Small intestine (tissue), 7 donors: ENCODE measurements at regions not wholly inside any gene's neighbourhood (a gene's known extent, or its start where the extent isn't known, plus 50 kb on each side); places are given as distances from the start of the nearest gene placed in this dataset.

Experiments
- DNase-seq, 2 donors: peaks; one replicate each; pipeline versions ENCODE4 v3.0.0 to v3.0.0-alpha.2; 2013
- FAIRE-seq: peaks from 2 replicates; lab custom pipeline; 2012; peaks lifted over from hg19 to GRCh38; lab: Jason Lieb, UNC
- H3K27ac ChIP-seq, 3 donors: one replicate each; pipeline ENCODE4 v1.5.1; 2013; ENCODE audit warnings: low read length in 2 of 3, mild to moderate bottlenecking in 2 of 3, control low read depth in 1 of 3, inconsistent platforms in 1 of 3, low read depth in 1 of 3, moderate library complexity in 1 of 3
- H3K27me3 ChIP-seq, 3 donors: one replicate each; pipeline ENCODE4 v1.6.1; 2013; ENCODE audit warnings: low read length in 3 of 3, inconsistent platforms in 1 of 3; ENCODE audit not compliant: control insufficient read depth in 3 of 3, insufficient read depth in 3 of 3
- H3K36me3 ChIP-seq, 3 donors: one replicate each; pipeline ENCODE4 v1.6.1; 2013; ENCODE audit warnings: low read length in 3 of 3, inconsistent platforms in 1 of 3, low read depth in 1 of 3, mild to moderate bottlenecking in 1 of 3, moderate library complexity in 1 of 3; ENCODE audit not compliant: control insufficient read depth in 3 of 3, insufficient read depth in 2 of 3
- H3K4me1 ChIP-seq, 3 donors: one replicate each; pipeline ENCODE4 v1.6.1; 2013; ENCODE audit warnings: low read length in 2 of 3, inconsistent platforms in 1 of 3, low read depth in 1 of 3, mild to moderate bottlenecking in 1 of 3, moderate library complexity in 1 of 3; ENCODE audit not compliant: control insufficient read depth in 3 of 3, insufficient read depth in 2 of 3
- H3K4me3 ChIP-seq, 3 donors: one replicate each; pipeline ENCODE4 v1.5.1; 2013; ENCODE audit warnings: low read length in 3 of 3, control low read depth in 1 of 3, inconsistent platforms in 1 of 3, low read depth in 1 of 3, mild to moderate bottlenecking in 1 of 3, moderate library complexity in 1 of 3
- H3K9me3 ChIP-seq, 2 donors: one replicate each; pipeline ENCODE4 v1.6.1; 2013; ENCODE audit warnings: low read depth in 1 of 2, low read length in 1 of 2; ENCODE audit not compliant: control insufficient read depth in 2 of 2, insufficient read depth in 1 of 2
- WGBS, 3 donors: extraction: QIAGEN DNeasy Blood & Tissue Kit; methylation state at CpG; one replicate each; pipeline ENCODE4 v1.1.7; 2013; 5-methylcytosine and 5-hydroxymethylcytosine counted together
- donor health status: healthy with polysubstance abuse.
- donor health status: control.
- donor health status: control.
- donor health status: Bipolar disorder and iron deficiency.
- donor health status: healthy.

DNA sequence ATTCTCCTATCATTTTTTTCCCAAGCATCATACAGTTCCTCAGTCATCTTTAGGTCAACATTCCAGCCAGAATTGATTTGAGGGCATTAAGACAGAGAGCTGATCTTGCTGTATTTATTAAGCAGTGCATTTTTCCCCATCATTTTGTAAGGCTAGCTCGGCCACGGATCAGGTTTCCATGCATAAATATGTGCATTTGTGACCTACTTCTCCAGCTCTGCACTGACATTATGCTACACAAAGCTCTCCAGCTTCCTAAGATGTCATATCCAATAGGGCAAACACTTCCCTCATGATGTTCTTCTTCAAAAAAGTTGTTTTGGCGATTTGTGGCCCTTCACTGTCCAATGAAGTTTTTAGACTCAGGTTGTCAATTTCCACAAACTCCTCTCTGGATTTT, 202.6 kb downstream of the C7orf25 start:
- WGBS, 3 donors = 77 to 83% (median 79%) methylated on average over 3 of the region's 3 CpGs
- DNase-seq (no peak), FAIRE-seq (no peak)
- no peaks in the 10 kb centered on the region for H3K36me3 ChIP-seq
- no peaks in the 10 kb centered on the region for H3K27me3 ChIP-seq
- peaks cover 0 to 8% of the 10 kb centered on the region in 2 donors for H3K9me3 ChIP-seq
- H3K4me3 ChIP-seq = no peak overlapping the region
- H3K4me1 ChIP-seq = no peaks in the 10 kb centered on the region
- no peak overlapping the region for H3K27ac ChIP-seq

GRCh38 chr7:42704710-42705109, 207.2 kb downstream of the C7orf25 start:
- DNase-seq (no peak), FAIRE-seq (no peak)
- Histone ChIP-seq H3K27ac (no peak overlapping the region), H3K4me3 (no peak overlapping the region), H3K9me3 (no peaks in the 10 kb centered on the region), H3K27me3 (no peaks in the 10 kb centered on the region), H3K4me1 (peaks cover 0 to 3% (median 0%) of the 10 kb centered on the region in 3 donors), H3K36me3 (no peaks in the 10 kb centered on the region)
- WGBS, 3 donors = 79 to 80% (median 79%) methylated on average over 2 of the region's 2 CpGs

GRCh38 chr7:42702647-42703046, 209.2 kb downstream of the C7orf25 start:
- FAIRE-seq (no peak), DNase-seq (no peak)
- H3K36me3 ChIP-seq = no peaks in the 10 kb centered on the region
- no peak overlapping the region for H3K4me3 ChIP-seq
- 7 to 57% (median 37%) methylated on average over 1 of the region's 1 CpG for WGBS, 3 donors
- peaks cover 0 to 5% (median 0%) of the 10 kb centered on the region in 3 donors for H3K4me1 ChIP-seq
- no peaks in the 10 kb centered on the region for H3K27me3 ChIP-seq
- H3K27ac ChIP-seq = no peak overlapping the region
- H3K9me3 ChIP-seq = no peaks in the 10 kb centered on the region

- 38 to 58% (median 41%) methylated on average over 6 of the region's 6 CpGs for WGBS, 3 donors
- Histone ChIP-seq H3K27ac (no peak overlapping the region), H3K36me3 (no peaks in the 10 kb centered on the region), H3K4me1 (peaks cover 0 to 5% (median 0%) of the 10 kb centered on the region in 3 donors), H3K27me3 (no peaks in the 10 kb centered on the region), H3K4me3 (no peak overlapping the region), H3K9me3 (no peaks in the 10 kb centered on the region)
- FAIRE-seq = no peak
- peak in 1 of 2 donors; percentile 29 for DNase-seq
Measured at GRCh38 chr7:42700406-42701327, 211.2 kb downstream of the C7orf25 start.

DNA sequence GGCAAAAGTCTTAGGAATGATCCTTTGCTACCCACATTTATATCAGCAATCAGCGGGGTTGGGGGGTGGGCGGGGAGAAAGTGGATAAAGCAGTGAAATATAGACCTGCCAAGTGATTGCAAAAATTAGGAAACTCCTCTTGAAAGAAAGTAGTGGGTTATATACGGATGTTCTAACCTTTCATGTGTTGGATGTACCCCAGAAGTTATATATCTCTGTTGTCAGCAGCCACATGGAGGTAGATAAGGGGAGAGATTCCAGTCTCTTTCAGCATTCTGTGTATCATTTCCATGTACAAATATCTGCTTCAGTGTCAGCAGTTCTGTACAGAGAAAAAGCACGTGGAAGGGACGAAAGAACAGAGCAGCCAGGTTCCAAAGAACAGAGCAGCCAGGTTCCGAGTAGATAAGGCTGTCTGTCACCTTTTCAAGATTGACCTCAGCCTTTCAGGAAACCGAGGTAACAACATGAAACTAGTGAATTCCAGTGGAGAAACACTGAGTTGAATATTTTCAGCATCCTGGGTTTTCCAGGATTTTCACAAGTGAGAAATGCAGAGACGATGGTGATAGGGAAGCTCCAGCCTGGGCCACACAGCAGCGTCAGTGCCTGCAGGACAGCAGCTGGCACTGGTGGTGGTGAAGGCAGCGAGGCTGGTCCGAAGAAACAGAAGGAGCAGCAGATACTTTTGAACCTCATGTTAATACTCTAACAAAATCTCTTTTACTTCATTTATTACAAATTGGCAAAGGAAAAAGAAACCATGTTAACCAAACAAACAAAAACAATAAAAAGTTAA, 212.3 kb downstream of the C7orf25 start:
- Histone ChIP-seq H3K9me3 (no peaks in the 10 kb centered on the region), H3K27me3 (no peaks in the 10 kb centered on the region), H3K36me3 (no peaks in the 10 kb centered on the region), H3K27ac (peak overlapping the region in 2 of 3 donors; percentile 3 to 35), H3K4me3 (no peak overlapping the region), H3K4me1 (peaks cover 0 to 5% (median 0%) of the 10 kb centered on the region in 3 donors)
- DNase-seq (peak in 1 of 2 donors; percentile 21), FAIRE-seq (no peak)
- 15 to 52% (median 38%) methylated on average over 11 of the region's 11 CpGs for WGBS, 3 donors

- Histone ChIP-seq H3K4me1 (peaks cover 0 to 5% (median 0%) of the 10 kb centered on the region in 3 donors), H3K27me3 (no peaks in the 10 kb centered on the region)
Measured at GRCh38 chr7:42698600-42699374, 213.1 kb downstream of the C7orf25 start.

GRCh38 chr7:42694894-42695507, 216.9 kb downstream of the C7orf25 start:
- H3K4me3 ChIP-seq = no peak overlapping the region
- FAIRE-seq = no peak
- H3K36me3 ChIP-seq = no peaks in the 10 kb centered on the region
- no peaks in the 10 kb centered on the region for H3K9me3 ChIP-seq
- WGBS, 3 donors = 9 to 52% (median 37%) methylated on average over 6 of the region's 6 CpGs
- no peak overlapping the region for H3K27ac ChIP-seq
- DNase-seq = peak in 1 of 2 donors; percentile 26
- H3K27me3 ChIP-seq = no peaks in the 10 kb centered on the region
- H3K4me1 ChIP-seq = peaks cover 0 to 2% (median 0%) of the 10 kb centered on the region in 3 donors

More at GRCh38 chr7:42698600-42699374, 213.1 kb downstream of the C7orf25 start:
- Histone ChIP-seq H3K36me3 (no peaks in the 10 kb centered on the region), H3K27ac (no peak overlapping the region), H3K4me3 (no peak overlapping the region), H3K9me3 (no peaks in the 10 kb centered on the region)
- 25 to 57% (median 44%) methylated on average over 7 of the region's 7 CpGs for WGBS, 3 donors
- DNase-seq (peak in 1 of 2 donors; percentile 23), FAIRE-seq (no peak)
